ENCODE measurements at regions not wholly inside any gene's neighbourhood (a gene's known extent, or its start where the extent isn't known, plus 50 kb on each side); places are given as distances from the start of the nearest gene placed in this dataset.

GRCh38 chr4:128517096-128517738 lies 229.6 kb upstream of the PGRMC2 start (continued):
- TF ChIP-seq ZNF174 (CRISPR knock-in tag; IDR thresholded peaks at IDR 0.05): no peak
- no peak for TF ChIP-seq RBM34 (IDR thresholded peaks at IDR 0.05; ENCODE audit: borderline replicate concordance, insufficient read depth, low read length)
- TF ChIP-seq SNAPC5 (CRISPR knock-in tag; IDR thresholded peaks at IDR 0.05): no peak
- no peak for TF ChIP-seq ZNF586 (CRISPR knock-in tag; conservative IDR thresholded peaks at IDR 0.05)
- TF ChIP-seq RAD21 (CRISPR knock-in tag; conservative IDR thresholded peaks at IDR 0.05 in 1 of 2, IDR thresholded peaks at IDR 0.05 in 1 of 2): no peak
- no peak for TF ChIP-seq FOXP4 (CRISPR knock-in tag; IDR thresholded peaks at IDR 0.05; ENCODE audit: borderline replicate concordance)
- no peak for TF ChIP-seq MAX (CRISPR knock-in tag; IDR thresholded peaks at IDR 0.05)
- no peak for TF ChIP-seq TEAD2 (tag; IDR thresholded peaks at IDR 0.05)
- TF ChIP-seq RBM22 (IDR thresholded peaks at IDR 0.05; ENCODE audit: low read depth, low read length, poor library complexity, severe bottlenecking): no peak
- no peak for TF ChIP-seq BCL6 (CRISPR knock-in tag; IDR thresholded peaks at IDR 0.05)
- TF ChIP-seq SOX6 (IDR thresholded peaks at IDR 0.05): no peak
- TF ChIP-seq NONO (IDR thresholded peaks at IDR 0.05; ENCODE audit: low read depth in 2 of 2, low read length in 1 of 2): no peak
- TF ChIP-seq ERF (CRISPR knock-in tag; IDR thresholded peaks at IDR 0.05): no peak
- peak; percentile 80 for TF ChIP-seq TEAD4 (IDR thresholded peaks at IDR 0.05; ENCODE audit: low read length)
- no peak for TF ChIP-seq TEAD4 (CRISPR knock-in tag; IDR thresholded peaks at IDR 0.05; ENCODE audit: borderline replicate concordance)
- TF ChIP-seq ZNF785 (CRISPR knock-in tag; IDR thresholded peaks at IDR 0.05): no peak
- no peak for TF ChIP-seq GMEB1 (CRISPR knock-in tag; IDR thresholded peaks at IDR 0.05)
- peak in 1 of 2 experiments; percentile 67; a peak in 1 of 4 replicates for TF ChIP-seq TBL1XR1 (IDR thresholded peaks at IDR 0.05; ENCODE audit: low read length in 2 of 2)
- 0 out of 2 replicates have a peak, but pooled peaks have one; percentile 37 for TF ChIP-seq OTX1 (CRISPR knock-in tag; IDR thresholded peaks at IDR 0.05)
- no peak for TF ChIP-seq ZNF431 (CRISPR knock-in tag; IDR thresholded peaks at IDR 0.05)
- TF ChIP-seq RBM25 (IDR thresholded peaks at IDR 0.05; ENCODE audit: low read depth, low read length, severe bottlenecking): no peak
- no peak for TF ChIP-seq CREB3 (tag; conservative IDR thresholded peaks at IDR 0.05; ENCODE audit: low read depth)
- TF ChIP-seq POLR3A (IDR thresholded peaks at IDR 0.05; ENCODE audit: borderline replicate concordance, extremely low read depth, insufficient read depth, insufficient read length): no peak
- TF ChIP-seq GATAD2B (IDR thresholded peaks at IDR 0.05; ENCODE audit: borderline replicate concordance): 0 out of 2 replicates have a peak, but pooled peaks have one; percentile 29
- no peak for TF ChIP-seq HSF4 (CRISPR knock-in tag; IDR thresholded peaks at IDR 0.05; ENCODE audit: borderline replicate concordance)
